Fibroblast of lung (primary cell): ENCODE measurements at regions not wholly inside any gene's neighbourhood (a gene's known extent, or its start where the extent isn't known, plus 50 kb on each side); places are given as distances from the start of the nearest gene placed in this dataset.

Experiments used
- EZH2 ChIP-seq: IDR thresholded peaks from 2 replicates; pipeline ENCODE4 v1.5.1; 2012; ENCODE audit warnings: low read length, control low read depth, mild to moderate bottlenecking; ENCODE audit errors: missing control alignments
- TF ChIP-seq, protein P1 (sequence below), 2 donors: IDR thresholded peaks in 1 of 2; conservative IDR thresholded peaks in 1 of 2; 1 replicate in 1 of 2; 2 replicates in 1 of 2; pipeline ENCODE4 v1.5.1; 2011 to 2012; ENCODE audit warnings: low read length in 2 of 2, control low read depth in 1 of 2, inconsistent platforms in 1 of 2, low read depth in 1 of 2, mild to moderate bottlenecking in 1 of 2

DNA sequence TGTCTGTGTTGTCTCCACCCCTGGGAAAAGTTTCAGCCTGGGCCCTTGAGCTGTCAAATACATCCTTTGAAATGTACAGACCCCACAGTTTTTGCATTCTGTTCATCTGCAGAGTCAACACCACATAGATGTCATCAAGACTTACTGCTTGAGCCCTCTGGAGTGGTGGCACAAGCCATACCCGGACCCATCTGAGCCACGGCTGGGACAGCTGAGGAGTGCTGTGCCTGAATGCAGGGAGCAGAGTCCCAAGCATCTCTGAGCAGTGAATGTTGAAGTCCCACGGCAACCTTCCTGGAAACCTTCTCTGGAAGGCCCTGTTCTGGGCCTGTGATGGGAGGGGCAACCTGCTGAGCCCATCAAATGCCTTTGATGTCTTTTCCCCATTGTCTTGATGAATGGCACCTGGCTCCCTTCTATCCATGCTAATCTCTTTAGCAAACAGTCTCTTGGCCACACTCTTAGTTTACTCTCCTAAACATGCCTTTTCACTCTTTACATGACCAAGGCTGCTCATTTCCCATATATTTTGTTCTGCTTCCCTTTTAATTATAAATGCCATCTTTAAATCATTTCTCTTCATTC is 92.5 kb downstream of the ATPSCKMT start:
- TF ChIP-seq, protein P1, sequence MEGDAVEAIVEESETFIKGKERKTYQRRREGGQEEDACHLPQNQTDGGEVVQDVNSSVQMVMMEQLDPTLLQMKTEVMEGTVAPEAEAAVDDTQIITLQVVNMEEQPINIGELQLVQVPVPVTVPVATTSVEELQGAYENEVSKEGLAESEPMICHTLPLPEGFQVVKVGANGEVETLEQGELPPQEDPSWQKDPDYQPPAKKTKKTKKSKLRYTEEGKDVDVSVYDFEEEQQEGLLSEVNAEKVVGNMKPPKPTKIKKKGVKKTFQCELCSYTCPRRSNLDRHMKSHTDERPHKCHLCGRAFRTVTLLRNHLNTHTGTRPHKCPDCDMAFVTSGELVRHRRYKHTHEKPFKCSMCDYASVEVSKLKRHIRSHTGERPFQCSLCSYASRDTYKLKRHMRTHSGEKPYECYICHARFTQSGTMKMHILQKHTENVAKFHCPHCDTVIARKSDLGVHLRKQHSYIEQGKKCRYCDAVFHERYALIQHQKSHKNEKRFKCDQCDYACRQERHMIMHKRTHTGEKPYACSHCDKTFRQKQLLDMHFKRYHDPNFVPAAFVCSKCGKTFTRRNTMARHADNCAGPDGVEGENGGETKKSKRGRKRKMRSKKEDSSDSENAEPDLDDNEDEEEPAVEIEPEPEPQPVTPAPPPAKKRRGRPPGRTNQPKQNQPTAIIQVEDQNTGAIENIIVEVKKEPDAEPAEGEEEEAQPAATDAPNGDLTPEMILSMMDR (conservative IDR thresholded peaks at IDR 0.05 in 1 of 2, IDR thresholded peaks at IDR 0.05 in 1 of 2; ENCODE audit: low read depth in 1 of 2, low read length in 2 of 2), result no peak
- no peak for TF ChIP-seq EZH2
